CD4-positive, alpha-beta T cell (primary cell): ENCODE measurements at regions not wholly inside any gene's neighbourhood (a gene's known extent, or its start where the extent isn't known, plus 50 kb on each side); places are given as distances from the start of the nearest gene placed in this dataset.

ENCODE experiments used
- ATAC-seq: fragments of 200-7000 bp; cut with Tn5 transposase; one replicate; pipeline ENCODE4 v1.10.0; 2022; ENCODE audit warnings: mild to moderate bottlenecking; ENCODE audit not compliant: poor library complexity
- CTCF ChIA-PET: fragments of 350-600 bp; sonication (Branson Sonifier 250); formaldehyde crosslinking; loops from one replicate; lab custom pipeline; 2021; ENCODE audit warnings: antibody characterized with exemption, inconsistent platforms; lab: Charles Lee
- POLR2A ChIA-PET: fragments of 350-600 bp; sonication (Branson Sonifier 250); formaldehyde crosslinking; loops from one replicate; lab custom pipeline; 2021; ENCODE audit warnings: antibody characterized with exemption, inconsistent platforms; lab: Charles Lee
- DNase-seq, 14 experiments: peaks; one replicate each; pipeline ENCODE4 v3.0.0-alpha.2; 2013 to 2020; ENCODE audit warnings: mixed read lengths in 2 of 14
- H3K27ac ChIP-seq, 2 donors: one replicate each; pipeline versions ENCODE4 v1.5.1 to v1.7.0; 2013; ENCODE audit warnings: low read length in 2 of 2, low read depth in 1 of 2, mild to moderate bottlenecking in 1 of 2
- H3K27me3 ChIP-seq, 2 experiments: 1 replicate in 1 of 2; 2 replicates in 1 of 2; pipeline versions ENCODE4 v1.6.1 to v1.7.0; 2013; ENCODE audit warnings: low read length in 2 of 2, control low read depth in 1 of 2, mild to moderate bottlenecking in 1 of 2, moderate library complexity in 1 of 2; ENCODE audit not compliant: insufficient read depth in 2 of 2, control insufficient read depth in 1 of 2
- H3K36me3 ChIP-seq: one replicate; pipeline ENCODE4 v1.6.1; 2013; ENCODE audit warnings: low read length, control low read depth; ENCODE audit not compliant: insufficient read depth
- H3K4me1 ChIP-seq: one replicate; pipeline ENCODE4 v1.6.1; 2013; ENCODE audit warnings: low read length, control low read depth; ENCODE audit not compliant: insufficient read depth
- H3K4me3 ChIP-seq: one replicate; pipeline ENCODE4 v1.5.1; 2013; ENCODE audit warnings: mild to moderate bottlenecking, low read length, moderate library complexity
- H3K9me3 ChIP-seq, 2 experiments: 1 replicate in 1 of 2; 2 replicates in 1 of 2; pipeline versions ENCODE4 v1.6.1 to v1.7.0; 2013; ENCODE audit warnings: low read length in 2 of 2, mild to moderate bottlenecking in 2 of 2, control low read depth in 1 of 2, moderate library complexity in 1 of 2; ENCODE audit not compliant: control insufficient read depth in 1 of 2, insufficient read depth in 1 of 2
- H3K27ac Mint-ChIP-seq: one replicate; pipeline ENCODE4 v1.8.0; 2020; ENCODE audit warnings: mixed read lengths
- H3K27me3 Mint-ChIP-seq: one replicate; pipeline ENCODE4 v1.8.0; 2021; ENCODE audit warnings: mixed read lengths
- H3K36me3 Mint-ChIP-seq: one replicate; pipeline ENCODE4 v1.8.0; 2021; ENCODE audit warnings: low read depth, mixed read lengths
- H3K4me1 Mint-ChIP-seq: one replicate; pipeline ENCODE4 v1.8.0; 2021; ENCODE audit warnings: low read depth, mixed read lengths
- H3K4me3 Mint-ChIP-seq: one replicate; pipeline ENCODE4 v1.8.0; 2020; ENCODE audit warnings: mild to moderate bottlenecking, mixed read lengths
- H3K9me3 Mint-ChIP-seq: one replicate; pipeline ENCODE4 v1.8.0; 2020; ENCODE audit warnings: mixed read lengths
- intact Hi-C, 2 experiments: fragments of 100-400 bp; cut with DNase I in 1 of 2; cut with micrococcal nuclease in 1 of 2; formaldehyde crosslinking; loops; one replicate each; pipeline versions ENCODE4 v1.15.1 to v1.9.0; 2023 to 2025; cut with DNase I, micrococcal nuclease
- TF ChIP-seq, protein P1 (sequence below): fragments of 200-600 bp; IDR thresholded peaks from one replicate; pipeline ENCODE4 v1.8.0; 2022; ENCODE audit warnings: antibody characterized with exemption, mild to moderate bottlenecking

DNA sequence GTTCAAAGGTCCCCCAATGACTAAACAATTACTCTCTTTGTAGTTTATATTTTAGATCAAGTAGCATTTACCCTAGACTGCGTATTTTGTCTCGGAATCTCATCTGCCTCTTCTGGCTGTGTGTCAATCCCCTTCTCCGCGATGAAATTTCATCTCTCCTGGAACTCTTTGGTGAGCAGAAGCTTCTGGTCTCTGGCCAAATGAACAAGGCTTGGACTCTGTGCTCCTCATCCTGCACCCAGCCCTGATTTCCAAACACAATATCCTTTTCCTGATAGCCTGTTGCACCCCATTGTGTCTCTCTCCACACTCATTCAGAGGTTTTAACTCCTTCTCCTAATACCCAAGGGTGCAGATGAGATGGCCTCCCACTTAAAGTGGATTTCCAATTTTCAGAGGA lies 609.4 kb upstream of the CDH5 start:
- Mint-ChIP-seq H3K36me3 (no peaks in the 10 kb centered on the region), H3K9me3 (no peaks in the 10 kb centered on the region), H3K4me3 (no peak overlapping the region), H3K27ac (no peak overlapping the region), H3K4me1 (no peaks in the 10 kb centered on the region), H3K27me3 (no peaks in the 10 kb centered on the region)
- no peaks in the 10 kb centered on the region for H3K36me3 ChIP-seq
- intact Hi-C loops = no loop called here
- no peak for ATAC-seq
- no peak overlapping the region for H3K4me3 ChIP-seq
- ChIA-PET CTCF (no interaction called here), POLR2A (no interaction called here)
- TF ChIP-seq, protein P1, sequence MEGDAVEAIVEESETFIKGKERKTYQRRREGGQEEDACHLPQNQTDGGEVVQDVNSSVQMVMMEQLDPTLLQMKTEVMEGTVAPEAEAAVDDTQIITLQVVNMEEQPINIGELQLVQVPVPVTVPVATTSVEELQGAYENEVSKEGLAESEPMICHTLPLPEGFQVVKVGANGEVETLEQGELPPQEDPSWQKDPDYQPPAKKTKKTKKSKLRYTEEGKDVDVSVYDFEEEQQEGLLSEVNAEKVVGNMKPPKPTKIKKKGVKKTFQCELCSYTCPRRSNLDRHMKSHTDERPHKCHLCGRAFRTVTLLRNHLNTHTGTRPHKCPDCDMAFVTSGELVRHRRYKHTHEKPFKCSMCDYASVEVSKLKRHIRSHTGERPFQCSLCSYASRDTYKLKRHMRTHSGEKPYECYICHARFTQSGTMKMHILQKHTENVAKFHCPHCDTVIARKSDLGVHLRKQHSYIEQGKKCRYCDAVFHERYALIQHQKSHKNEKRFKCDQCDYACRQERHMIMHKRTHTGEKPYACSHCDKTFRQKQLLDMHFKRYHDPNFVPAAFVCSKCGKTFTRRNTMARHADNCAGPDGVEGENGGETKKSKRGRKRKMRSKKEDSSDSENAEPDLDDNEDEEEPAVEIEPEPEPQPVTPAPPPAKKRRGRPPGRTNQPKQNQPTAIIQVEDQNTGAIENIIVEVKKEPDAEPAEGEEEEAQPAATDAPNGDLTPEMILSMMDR = no peak
- no peak overlapping the region for H3K27ac ChIP-seq
- H3K9me3 ChIP-seq = peaks cover 0 to 5% of the 10 kb centered on the region in 2 experiments
- no peaks in the 10 kb centered on the region for H3K27me3 ChIP-seq
- no peak for DNase-seq
- no peaks in the 10 kb centered on the region for H3K4me1 ChIP-seq

DNA sequence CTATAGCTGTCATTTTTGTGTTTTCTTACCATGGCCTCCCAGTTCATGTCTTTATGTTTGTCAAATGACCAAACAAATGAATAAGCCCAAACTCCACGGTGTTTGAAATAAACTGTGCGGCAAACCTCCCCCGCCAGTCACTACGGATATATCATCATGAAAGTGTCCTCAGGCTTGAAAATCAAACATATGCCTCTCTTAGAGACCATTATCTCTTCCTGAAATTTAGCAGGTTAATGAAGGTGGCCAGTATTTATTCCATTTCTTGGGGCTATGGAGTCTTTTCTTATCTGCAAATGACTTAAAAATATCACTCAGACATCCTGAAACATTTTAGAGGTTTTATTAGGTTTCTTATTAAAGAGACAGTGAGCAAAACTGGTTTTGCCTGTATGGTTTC lies 610.3 kb upstream of the CDH5 start:
- Histone ChIP-seq H3K27me3 (no peaks in the 10 kb centered on the region), H3K4me3 (no peak overlapping the region), H3K4me1 (no peaks in the 10 kb centered on the region), H3K27ac (no peak overlapping the region), H3K9me3 (peaks cover 0 to 5% of the 10 kb centered on the region in 2 experiments), H3K36me3 (no peaks in the 10 kb centered on the region)
- Mint-ChIP-seq H3K36me3 (no peaks in the 10 kb centered on the region), H3K27me3 (no peaks in the 10 kb centered on the region), H3K4me1 (no peaks in the 10 kb centered on the region), H3K4me3 (no peak overlapping the region), H3K9me3 (no peaks in the 10 kb centered on the region), H3K27ac (no peak overlapping the region)
- DNase-seq (no peak), ATAC-seq (no peak)
- CTCF ChIA-PET = no interaction called here
- intact Hi-C loops = no loop called here
- POLR2A ChIA-PET = no interaction called here
- TF ChIP-seq, protein P1 = no peak

DNA sequence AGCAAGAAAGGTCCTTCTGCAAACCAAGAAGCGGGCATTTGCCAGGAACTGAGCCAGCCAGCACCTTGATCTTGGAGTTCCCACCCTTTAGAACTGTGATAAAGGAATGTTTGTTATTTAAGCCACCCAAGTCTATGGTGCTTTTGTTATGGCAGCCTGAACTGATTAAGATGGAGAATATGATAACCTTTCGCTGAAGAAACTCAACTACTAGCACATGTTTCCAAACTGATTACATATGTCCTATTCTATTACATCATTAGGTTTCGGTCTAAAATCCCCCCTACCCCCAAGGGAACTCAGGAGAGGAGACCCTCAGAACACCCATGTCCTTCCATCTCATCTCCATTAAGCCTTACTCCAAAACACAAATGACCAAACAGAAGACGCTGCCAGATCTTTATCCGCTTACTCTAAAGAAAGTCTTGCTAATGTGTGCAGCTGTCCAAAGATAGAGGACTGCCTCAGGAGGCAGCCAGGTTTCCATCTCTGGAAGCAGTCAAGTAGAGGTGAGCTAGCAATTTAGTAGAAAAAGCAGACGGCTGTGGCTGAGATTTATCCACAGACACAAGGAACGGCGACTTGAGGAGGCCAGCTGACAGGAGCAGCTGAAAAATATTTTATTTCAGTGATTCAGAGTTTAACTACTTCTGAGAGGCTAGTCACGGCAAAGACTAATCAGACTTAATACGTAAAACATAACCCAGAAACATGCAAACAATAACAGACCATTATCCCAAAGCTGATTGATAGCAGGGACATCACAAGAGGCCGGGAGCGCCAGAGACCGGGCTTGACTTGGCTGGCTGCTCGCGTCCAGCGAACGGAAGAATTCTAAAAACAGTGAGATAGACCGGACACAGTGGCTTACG lies 611.4 kb upstream of the CDH5 start:
- ChIA-PET CTCF (no interaction called here), POLR2A (no interaction called here)
- no peak overlapping the region for H3K27ac ChIP-seq
- Mint-ChIP-seq H3K27me3 (no peaks in the 10 kb centered on the region), H3K4me3 (no peak overlapping the region), H3K27ac (no peak overlapping the region), H3K36me3 (no peaks in the 10 kb centered on the region), H3K4me1 (no peaks in the 10 kb centered on the region), H3K9me3 (no peaks in the 10 kb centered on the region)
- ATAC-seq (no peak), DNase-seq (no peak)
- no peak overlapping the region for H3K4me3 ChIP-seq
- peaks cover 0 to 5% of the 10 kb centered on the region in 2 experiments for H3K9me3 ChIP-seq
- H3K4me1 ChIP-seq = no peaks in the 10 kb centered on the region
- intact Hi-C loops = no loop called here
- TF ChIP-seq, protein P1 = no peak
- no peaks in the 10 kb centered on the region for H3K27me3 ChIP-seq
- no peaks in the 10 kb centered on the region for H3K36me3 ChIP-seq
